IMR-90 (cell line): ENCODE measurements at regions not wholly inside any gene's neighbourhood (a gene's known extent, or its start where the extent isn't known, plus 50 kb on each side); places are given as distances from the start of the nearest gene placed in this dataset.

ENCODE experiments used
- BHLHE40 ChIP-seq: fragments of 150-350 bp; IDR thresholded peaks from 2 replicates; pipeline ENCODE4 v1.6.1; 2016; ENCODE audit warnings: mild to moderate bottlenecking, low read depth, low read length
- CEBPB ChIP-seq: IDR thresholded peaks from 2 replicates; pipeline ENCODE4 v1.6.1; 2012; ENCODE audit warnings: low read depth, low read length, improper control_type of control experiment
- FOS ChIP-seq: fragments of 150-350 bp; IDR thresholded peaks from 2 replicates; pipeline ENCODE4 v1.6.1; 2016; ENCODE audit warnings: low read depth, low read length
- MXI1 ChIP-seq: IDR thresholded peaks from 2 replicates; pipeline ENCODE4 v1.6.1; 2012; ENCODE audit warnings: low read depth, mild to moderate bottlenecking, low read length, moderate library complexity, borderline replicate concordance
- NFE2L2 ChIP-seq: fragments of 150-350 bp; IDR thresholded peaks from 2 replicates; pipeline ENCODE4 v1.6.1; 2016; ENCODE audit warnings: low read depth, mild to moderate bottlenecking, low read length
- POLR2A ChIP-seq: IDR thresholded peaks from 2 replicates; pipeline ENCODE4 v1.6.1; 2012; ENCODE audit warnings: mild to moderate bottlenecking, low read depth, low read length
- RAD21 ChIP-seq: IDR thresholded peaks from 2 replicates; pipeline ENCODE4 v1.6.1; 2012; ENCODE audit warnings: low read length, improper control_type of control experiment
- RCOR1 ChIP-seq: IDR thresholded peaks from 2 replicates; pipeline ENCODE4 v1.6.1; 2012; ENCODE audit warnings: mild to moderate bottlenecking, low read length, improper control_type of control experiment; ENCODE audit not compliant: insufficient replicate concordance
- RFX5 ChIP-seq: IDR thresholded peaks from 2 replicates; pipeline ENCODE4 v1.8.0; 2012; ENCODE audit warnings: low read depth, mild to moderate bottlenecking, low read length, moderate library complexity
- SMC3 ChIP-seq: fragments of 150-350 bp; IDR thresholded peaks from 2 replicates; pipeline ENCODE4 v1.6.1; 2016; ENCODE audit warnings: low read depth, mild to moderate bottlenecking, antibody characterized with exemption, low read length, moderate library complexity
- TF ChIP-seq, protein P1 (sequence below): conservative IDR thresholded peaks from 2 replicates; pipeline ENCODE4 v1.5.1; 2012; ENCODE audit warnings: mild to moderate bottlenecking, low read depth, low read length, improper control_type of control experiment

DNA sequence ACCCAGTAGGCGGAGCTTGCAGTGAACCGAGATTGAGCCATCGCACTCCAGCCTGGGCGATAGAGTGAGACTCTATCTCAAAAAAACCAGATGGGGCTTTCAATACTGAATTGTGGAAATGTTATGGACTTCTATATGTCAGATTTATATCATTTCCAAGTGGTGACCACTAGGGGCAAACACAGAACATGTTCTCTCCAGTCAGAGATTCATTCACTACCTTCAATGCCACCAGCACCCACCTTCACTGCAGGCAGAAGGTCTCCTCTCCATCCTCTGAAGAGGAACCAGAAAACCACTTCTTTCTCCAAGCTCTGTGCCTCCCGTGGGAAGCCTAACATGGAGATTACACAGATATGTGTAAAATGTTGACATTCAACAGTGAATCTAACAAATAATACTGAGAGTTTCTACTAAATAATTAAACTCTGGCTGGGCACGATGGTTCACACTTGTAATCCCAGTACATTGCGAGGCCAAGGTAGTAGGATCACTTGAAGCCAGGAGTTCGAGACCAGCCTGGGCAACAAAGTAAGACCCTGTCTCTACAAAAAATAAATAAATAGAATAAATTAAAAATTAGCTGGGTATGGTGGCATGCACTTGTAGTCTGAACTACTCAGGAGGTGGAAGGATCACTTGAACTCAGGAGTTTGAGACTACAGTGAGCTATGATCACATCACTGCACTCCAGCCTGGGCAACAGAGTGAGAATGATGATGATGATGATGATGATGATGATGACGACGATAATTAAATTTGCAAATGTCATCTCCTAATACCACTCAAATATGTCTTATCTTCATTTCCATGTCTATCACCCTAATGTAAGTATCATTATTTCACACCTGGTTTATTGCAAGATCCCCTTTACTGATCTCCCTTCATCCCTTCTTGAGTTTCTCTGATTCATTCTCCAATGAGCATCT is 151.1 kb downstream of the ZNF281 start:
- TF ChIP-seq, protein P1, sequence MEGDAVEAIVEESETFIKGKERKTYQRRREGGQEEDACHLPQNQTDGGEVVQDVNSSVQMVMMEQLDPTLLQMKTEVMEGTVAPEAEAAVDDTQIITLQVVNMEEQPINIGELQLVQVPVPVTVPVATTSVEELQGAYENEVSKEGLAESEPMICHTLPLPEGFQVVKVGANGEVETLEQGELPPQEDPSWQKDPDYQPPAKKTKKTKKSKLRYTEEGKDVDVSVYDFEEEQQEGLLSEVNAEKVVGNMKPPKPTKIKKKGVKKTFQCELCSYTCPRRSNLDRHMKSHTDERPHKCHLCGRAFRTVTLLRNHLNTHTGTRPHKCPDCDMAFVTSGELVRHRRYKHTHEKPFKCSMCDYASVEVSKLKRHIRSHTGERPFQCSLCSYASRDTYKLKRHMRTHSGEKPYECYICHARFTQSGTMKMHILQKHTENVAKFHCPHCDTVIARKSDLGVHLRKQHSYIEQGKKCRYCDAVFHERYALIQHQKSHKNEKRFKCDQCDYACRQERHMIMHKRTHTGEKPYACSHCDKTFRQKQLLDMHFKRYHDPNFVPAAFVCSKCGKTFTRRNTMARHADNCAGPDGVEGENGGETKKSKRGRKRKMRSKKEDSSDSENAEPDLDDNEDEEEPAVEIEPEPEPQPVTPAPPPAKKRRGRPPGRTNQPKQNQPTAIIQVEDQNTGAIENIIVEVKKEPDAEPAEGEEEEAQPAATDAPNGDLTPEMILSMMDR: peak; percentile 42
- TF ChIP-seq POLR2A: no peak
- no peak for TF ChIP-seq RCOR1
- TF ChIP-seq RFX5: no peak
- TF ChIP-seq CEBPB: no peak
- TF ChIP-seq MXI1: no peak
- TF ChIP-seq NFE2L2: no peak
- TF ChIP-seq RAD21: peak; percentile 30; the same call in 1 of the 2 replicates
- TF ChIP-seq FOS: no peak
- TF ChIP-seq BHLHE40: no peak
- TF ChIP-seq SMC3: no peak
